ENCODE measurements at regions not wholly inside any gene's neighbourhood (a gene's known extent, or its start where the extent isn't known, plus 50 kb on each side); places are given as distances from the start of the nearest gene placed in this dataset.

DNA sequence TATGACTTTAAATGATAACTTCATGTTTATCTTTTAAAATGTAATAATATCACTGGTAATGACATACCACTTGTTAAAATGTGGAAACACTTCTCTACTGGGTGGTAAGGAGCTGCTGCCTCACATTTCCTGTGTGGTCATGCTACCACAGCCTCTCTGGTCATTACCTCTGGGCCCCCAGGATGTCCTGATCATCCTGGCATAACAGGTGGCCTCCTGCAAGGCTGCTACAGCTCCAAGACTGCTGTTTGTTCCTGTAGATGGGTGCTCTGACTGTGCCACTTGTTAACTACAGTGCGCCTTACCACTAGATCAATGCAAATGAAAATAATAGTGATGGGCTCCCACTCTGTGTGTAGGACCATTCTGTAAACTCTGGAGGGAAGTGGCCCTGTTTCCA is 500.2 kb upstream of the SPRED2 start:
- WGBS, 2 experiments (ENCODE audit: extremely low coverage in 1 of 2, insufficient coverage in 1 of 2, insufficient read length in 1 of 2, insufficient replicate concordance in 2 of 2, low coverage in 1 of 2, low lambda C conversion rate in 2 of 2, missing lambda C conversion rate in 1 of 2): 86% methylated on average over 1 of the region's 1 CpG; no CpG with 5 or more reads in 1 of the 2 experiments
- Histone ChIP-seq H2BK15ac (ENCODE audit: low read length) (no peak overlapping the region), H2AFZ (ENCODE audit: low read length) (no peak overlapping the region), H4K5ac (ENCODE audit: insufficient read length, low read depth, low read length) (no peak overlapping the region), H3K79me1 (ENCODE audit: low read depth, low read length) (no peaks in the 10 kb centered on the region; the same call in 1 of the 2 replicates), H2BK5ac (ENCODE audit: low read depth, low read length) (no peak overlapping the region), H3K23me2 (ENCODE audit: low read depth, low read length) (no peaks in the 10 kb centered on the region), H3K4me3 (ENCODE audit: extremely low read depth in 1 of 4, insufficient read depth in 2 of 4, low read depth in 3 of 4, low read length in 4 of 4) (no peak overlapping the region), H3K4ac (replicated peaks; ENCODE audit: insufficient read length, low read depth, low read length) (no peak overlapping the region), H3K36me3 (ENCODE audit: control insufficient read depth in 2 of 4, insufficient read depth in 4 of 4, low read length in 3 of 4) (no peaks in the 10 kb centered on the region), H4K91ac (replicated peaks; ENCODE audit: insufficient read length, low read length) (no peak overlapping the region), H3K4me2 (ENCODE audit: insufficient read depth in 1 of 2, low read depth in 2 of 2, low read length in 2 of 2) (no peak overlapping the region), H2BK20ac (ENCODE audit: low read length) (no peak overlapping the region), H2BK12ac (ENCODE audit: low read depth, low read length) (no peak overlapping the region), H3K27me3 (replicated peaks in 1 of 4; ENCODE audit: control insufficient read depth in 3 of 4, extremely low read depth in 1 of 4, insufficient read depth in 3 of 4, low read length in 3 of 4) (peaks cover 0 to 1% (median 0%) of the 10 kb centered on the region in 4 experiments; a peak in 1 of 7 replicates), H3K9me3 (ENCODE audit: insufficient read depth in 2 of 2, low read depth in 1 of 2, low read length in 1 of 2) (peaks cover 7 to 11% of the 10 kb centered on the region in 2 experiments; a peak in 3 of 4 replicates), H3K56ac (replicated peaks; ENCODE audit: insufficient read length, low read depth, low read length) (no peak overlapping the region), H3K4me1 (replicated peaks in 1 of 4; ENCODE audit: control insufficient read depth in 3 of 4, insufficient read depth in 4 of 4, low read length in 3 of 4) (no peaks in the 10 kb centered on the region), H2BK120ac (replicated peaks; ENCODE audit: low read depth, low read length) (no peak overlapping the region), H4K20me1 (replicated peaks in 1 of 2; ENCODE audit: control insufficient read depth in 1 of 2, insufficient read depth in 2 of 2, low read length in 2 of 2) (no peaks in the 10 kb centered on the region), H3K79me2 (ENCODE audit: control insufficient read depth in 1 of 2, insufficient read depth in 2 of 2, low read length in 2 of 2) (no peaks in the 10 kb centered on the region), H2AK5ac (ENCODE audit: low read depth, low read length) (no peak overlapping the region), H3K23ac (ENCODE audit: insufficient read length) (no peak overlapping the region), H3K18ac (ENCODE audit: extremely low read depth, low read length) (no peak overlapping the region), H3K27ac (ENCODE audit: low read depth, low read length) (no peak overlapping the region), H4K8ac (ENCODE audit: extremely low read depth, insufficient read depth, low read length) (no peak overlapping the region), H3K14ac (ENCODE audit: insufficient read length) (no peak overlapping the region), H3K9ac (replicated peaks in 1 of 4; ENCODE audit: extremely low read depth in 1 of 4, low read depth in 3 of 4, low read length in 3 of 4) (no peak overlapping the region)
- DNase-seq (ENCODE audit: low read depth in 1 of 2, low spot score in 2 of 2) (no peak), FAIRE-seq (no peak)
- CTCF ChIA-PET (ENCODE audit: partially characterized antibody): no interaction called here
- POLR2A ChIA-PET (ENCODE audit: partially characterized antibody): no interaction called here
- TF ChIP-seq, protein P1, sequence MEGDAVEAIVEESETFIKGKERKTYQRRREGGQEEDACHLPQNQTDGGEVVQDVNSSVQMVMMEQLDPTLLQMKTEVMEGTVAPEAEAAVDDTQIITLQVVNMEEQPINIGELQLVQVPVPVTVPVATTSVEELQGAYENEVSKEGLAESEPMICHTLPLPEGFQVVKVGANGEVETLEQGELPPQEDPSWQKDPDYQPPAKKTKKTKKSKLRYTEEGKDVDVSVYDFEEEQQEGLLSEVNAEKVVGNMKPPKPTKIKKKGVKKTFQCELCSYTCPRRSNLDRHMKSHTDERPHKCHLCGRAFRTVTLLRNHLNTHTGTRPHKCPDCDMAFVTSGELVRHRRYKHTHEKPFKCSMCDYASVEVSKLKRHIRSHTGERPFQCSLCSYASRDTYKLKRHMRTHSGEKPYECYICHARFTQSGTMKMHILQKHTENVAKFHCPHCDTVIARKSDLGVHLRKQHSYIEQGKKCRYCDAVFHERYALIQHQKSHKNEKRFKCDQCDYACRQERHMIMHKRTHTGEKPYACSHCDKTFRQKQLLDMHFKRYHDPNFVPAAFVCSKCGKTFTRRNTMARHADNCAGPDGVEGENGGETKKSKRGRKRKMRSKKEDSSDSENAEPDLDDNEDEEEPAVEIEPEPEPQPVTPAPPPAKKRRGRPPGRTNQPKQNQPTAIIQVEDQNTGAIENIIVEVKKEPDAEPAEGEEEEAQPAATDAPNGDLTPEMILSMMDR (IDR thresholded peaks at IDR 0.05; ENCODE audit: control extremely low read depth in 1 of 3, insufficient read depth in 1 of 3, low read depth in 1 of 3, low read length in 3 of 3): no peak
- no peak for TF ChIP-seq ZNF274 (IDR thresholded peaks at IDR 0.05; ENCODE audit: borderline replicate concordance, extremely low read depth, low read length)
- no peak for TF ChIP-seq BACH1 (IDR thresholded peaks at IDR 0.05; ENCODE audit: low read length)
- no peak for TF ChIP-seq NANOG (IDR thresholded peaks at IDR 0.05; ENCODE audit: insufficient read depth, low read depth, low read length, poor library complexity, severe bottlenecking)
- no peak for TF ChIP-seq SIN3A (conservative IDR thresholded peaks at IDR 0.05 in 1 of 2, IDR thresholded peaks at IDR 0.05 in 1 of 2; ENCODE audit: low read depth in 1 of 2, low read length in 2 of 2)
- no peak for TF ChIP-seq RXRA (IDR thresholded peaks at IDR 0.05; ENCODE audit: insufficient read depth, low read depth, low read length)
- TF ChIP-seq E2F6 (IDR thresholded peaks at IDR 0.05): no peak
- no peak for TF ChIP-seq CBX8 (IDR thresholded peaks at IDR 0.05; ENCODE audit: borderline replicate concordance, low read depth, low read length)
- TF ChIP-seq SIRT6 (IDR thresholded peaks at IDR 0.05; ENCODE audit: low read length): no peak
- TF ChIP-seq GTF2F1 (IDR thresholded peaks at IDR 0.05; ENCODE audit: borderline replicate concordance, low read depth, low read length): no peak
- no peak for TF ChIP-seq CTBP2 (IDR thresholded peaks at IDR 0.05; ENCODE audit: borderline replicate concordance, insufficient read depth, insufficient read length, low read length)
